IMR-90 (cell line): ENCODE measurements at regions not wholly inside any gene's neighbourhood (a gene's known extent, or its start where the extent isn't known, plus 50 kb on each side); places are given as distances from the start of the nearest gene placed in this dataset.

Source experiments
- ATAC-seq: fragments of 200-7000 bp; cut with Tn5 transposase; 2 replicates; pipeline ENCODE4 v1.9.1; 2020; ENCODE audit warnings: low read depth, mild to moderate bottlenecking, moderate library complexity
- BruUV-seq: library from RNA; stranded (reverse); fragments of 400-500 nt; replicated peaks from 2 replicates; lab custom pipeline; 2021; lab: Mats Ljungman, UMichigan
- CTCF ChIA-PET: fragments of 300-600 bp; formaldehyde crosslinking; extraction: SDS; loops from one replicate; lab custom pipeline; 2021; ENCODE audit warnings: antibody characterized with exemption; lab: Yijun Ruan, JAX
- POLR2A ChIA-PET: fragments of 300-600 bp; sonication (Branson Sonifier 250); formaldehyde crosslinking; loops from one replicate; lab custom pipeline; 2022; ENCODE audit warnings: antibody characterized with exemption; ENCODE audit not compliant: unreplicated experiment; lab: Charles Lee
- DNase-seq: peaks from one replicate; pipeline ENCODE4 v3.0.0; 2013
- H2AFZ ChIP-seq: replicated peaks from 2 replicates; pipeline ENCODE3; 2013; ENCODE audit warnings: low read length, mild to moderate bottlenecking; ENCODE audit not compliant: poor library complexity
- H2AK5ac ChIP-seq: 2 replicates; pipeline ENCODE4 v1.6.1; 2013; ENCODE audit warnings: low read depth, low read length, inconsistent platforms
- H2AK9ac ChIP-seq: replicated peaks from 2 replicates; pipeline ENCODE3; 2013; ENCODE audit warnings: mild to moderate bottlenecking, low read depth, low read length, moderate library complexity; ENCODE audit not compliant: poor library complexity
- H2BK120ac ChIP-seq: 2 replicates; pipeline ENCODE4 v1.6.1; 2013; ENCODE audit warnings: low read depth, low read length, inconsistent platforms
- H2BK15ac ChIP-seq: 3 replicates; pipeline ENCODE4 v1.6.1; 2013; ENCODE audit warnings: low read depth, low read length, inconsistent platforms
- H2BK20ac ChIP-seq: 2 replicates; pipeline ENCODE4 v1.6.1; 2013; ENCODE audit warnings: low read depth, mild to moderate bottlenecking, inconsistent platforms, low read length, moderate library complexity
- H2BK5ac ChIP-seq: 2 replicates; pipeline ENCODE4 v1.6.1; 2013; ENCODE audit warnings: mild to moderate bottlenecking, low read depth, low read length, inconsistent platforms; ENCODE audit not compliant: poor library complexity, severe bottlenecking
- H3K14ac ChIP-seq: replicated peaks from 2 replicates; pipeline ENCODE4 v1.6.1; 2013; ENCODE audit warnings: low read depth, low read length, inconsistent platforms
- H3K18ac ChIP-seq: 2 replicates; pipeline ENCODE4 v1.6.1; 2013; ENCODE audit warnings: low read depth, low read length, control low read depth
- H3K23ac ChIP-seq: 2 replicates; pipeline ENCODE4 v1.6.1; 2013; ENCODE audit warnings: low read depth, low read length, inconsistent platforms
- H3K27ac ChIP-seq: 2 replicates; pipeline ENCODE4 v1.5.1; 2013; ENCODE audit warnings: mild to moderate bottlenecking, control low read depth, low read length; ENCODE audit not compliant: insufficient read depth
- H3K27me3 ChIP-seq: 2 replicates; pipeline ENCODE4 v1.6.1; 2013; ENCODE audit warnings: low read length; ENCODE audit not compliant: control insufficient read depth, insufficient read depth
- H3K36me3 ChIP-seq: 2 replicates; pipeline ENCODE4 v1.6.1; 2013; ENCODE audit warnings: low read length, mixed read lengths; ENCODE audit not compliant: control insufficient read depth, insufficient read depth
- H3K4ac ChIP-seq: 2 replicates; pipeline ENCODE4 v1.6.1; 2013; ENCODE audit warnings: low read depth, low read length, inconsistent platforms
- H3K4me1 ChIP-seq: 2 replicates; pipeline ENCODE4 v1.6.1; 2013; ENCODE audit warnings: low read length, mixed read lengths; ENCODE audit not compliant: control insufficient read depth, insufficient read depth
- H3K4me2 ChIP-seq: 2 replicates; pipeline ENCODE4 v1.6.1; 2013; ENCODE audit warnings: low read depth, mild to moderate bottlenecking, control low read depth, low read length, moderate library complexity
- H3K4me3 ChIP-seq: 2 replicates; pipeline ENCODE4 v1.5.1; 2013; ENCODE audit warnings: low read depth, mild to moderate bottlenecking, control low read depth, low read length, moderate library complexity; ENCODE audit not compliant: insufficient read depth
- H3K56ac ChIP-seq: 2 replicates; pipeline ENCODE4 v1.6.1; 2013; ENCODE audit warnings: low read length, inconsistent platforms; ENCODE audit not compliant: insufficient read depth; ENCODE audit errors: extremely low read depth
- H3K79me1 ChIP-seq, 2 experiments: 2 replicates each; pipeline ENCODE4 v1.6.1; 2013; ENCODE audit warnings: low read length in 2 of 2, inconsistent platforms in 1 of 2, low read depth in 1 of 2
- H3K9ac ChIP-seq: 2 replicates; pipeline ENCODE4 v1.6.1; 2013; ENCODE audit warnings: low read depth, low read length, control low read depth
- H3K9me1 ChIP-seq: 2 replicates; pipeline ENCODE4 v1.6.1; 2013; ENCODE audit warnings: low read length, inconsistent platforms; ENCODE audit not compliant: insufficient read depth
- H3K9me3 ChIP-seq: 2 replicates; pipeline ENCODE4 v1.6.1; 2013; ENCODE audit warnings: low read length; ENCODE audit not compliant: control insufficient read depth, insufficient read depth
- H4K20me1 ChIP-seq: 2 replicates; pipeline ENCODE4 v1.6.1; 2013; ENCODE audit warnings: low read length, inconsistent platforms; ENCODE audit not compliant: insufficient read depth
- H4K5ac ChIP-seq: 2 replicates; pipeline ENCODE4 v1.6.1; 2013; ENCODE audit warnings: mild to moderate bottlenecking, low read depth, low read length, control low read depth
- H4K8ac ChIP-seq, 2 experiments: 2 replicates each; pipeline ENCODE4 v1.6.1; 2013; ENCODE audit warnings: low read depth in 2 of 2, low read length in 2 of 2, control low read depth in 1 of 2, inconsistent platforms in 1 of 2
- H4K91ac ChIP-seq: 2 replicates; pipeline ENCODE4 v1.6.1; 2013; ENCODE audit warnings: low read depth, low read length, inconsistent platforms; ENCODE audit not compliant: insufficient read depth
- BHLHE40 ChIP-seq: fragments of 150-350 bp; IDR thresholded peaks from 2 replicates; pipeline ENCODE4 v1.6.1; 2016; ENCODE audit warnings: mild to moderate bottlenecking, low read depth, low read length
- CEBPB ChIP-seq: IDR thresholded peaks from 2 replicates; pipeline ENCODE4 v1.6.1; 2012; ENCODE audit warnings: low read depth, low read length, improper control_type of control experiment
- CHD1 ChIP-seq: IDR thresholded peaks from 2 replicates; pipeline ENCODE4 v1.6.1; 2012; ENCODE audit warnings: low read depth, low read length, improper control_type of control experiment
- CTCF ChIP-seq: conservative IDR thresholded peaks from 2 replicates; pipeline ENCODE4 v1.5.1; 2012; ENCODE audit warnings: mild to moderate bottlenecking, low read depth, low read length, improper control_type of control experiment
- ELK1 ChIP-seq: fragments of 150-350 bp; IDR thresholded peaks from 2 replicates; pipeline ENCODE4 v1.6.1; 2016; ENCODE audit warnings: low read depth, mild to moderate bottlenecking, low read length, moderate library complexity, borderline replicate concordance
- FOS ChIP-seq: fragments of 150-350 bp; IDR thresholded peaks from 2 replicates; pipeline ENCODE4 v1.6.1; 2016; ENCODE audit warnings: low read depth, low read length
- MAFK ChIP-seq: IDR thresholded peaks from 2 replicates; pipeline ENCODE4 v1.6.1; 2012; ENCODE audit warnings: low read depth, low read length, improper control_type of control experiment
- MAZ ChIP-seq: IDR thresholded peaks from 2 replicates; pipeline ENCODE4 v1.6.1; 2012; ENCODE audit warnings: low read depth, mild to moderate bottlenecking, low read length, improper control_type of control experiment, moderate library complexity, borderline replicate concordance
- MXI1 ChIP-seq: IDR thresholded peaks from 2 replicates; pipeline ENCODE4 v1.6.1; 2012; ENCODE audit warnings: low read depth, mild to moderate bottlenecking, low read length, moderate library complexity, borderline replicate concordance
- NFE2L2 ChIP-seq: fragments of 150-350 bp; IDR thresholded peaks from 2 replicates; pipeline ENCODE4 v1.6.1; 2016; ENCODE audit warnings: low read depth, mild to moderate bottlenecking, low read length
- POLR2A ChIP-seq: IDR thresholded peaks from 2 replicates; pipeline ENCODE4 v1.6.1; 2012; ENCODE audit warnings: mild to moderate bottlenecking, low read depth, low read length
- RAD21 ChIP-seq: IDR thresholded peaks from 2 replicates; pipeline ENCODE4 v1.6.1; 2012; ENCODE audit warnings: low read length, improper control_type of control experiment
- RCOR1 ChIP-seq: IDR thresholded peaks from 2 replicates; pipeline ENCODE4 v1.6.1; 2012; ENCODE audit warnings: mild to moderate bottlenecking, low read length, improper control_type of control experiment; ENCODE audit not compliant: insufficient replicate concordance
- RFX5 ChIP-seq: IDR thresholded peaks from 2 replicates; pipeline ENCODE4 v1.8.0; 2012; ENCODE audit warnings: low read depth, mild to moderate bottlenecking, low read length, moderate library complexity
- SMC3 ChIP-seq: fragments of 150-350 bp; IDR thresholded peaks from 2 replicates; pipeline ENCODE4 v1.6.1; 2016; ENCODE audit warnings: low read depth, mild to moderate bottlenecking, antibody characterized with exemption, low read length, moderate library complexity
- USF2 ChIP-seq: fragments of 150-350 bp; IDR thresholded peaks from 2 replicates; pipeline ENCODE4 v1.6.1; 2017; ENCODE audit warnings: mild to moderate bottlenecking, antibody characterized with exemption, low read length, low read depth
- WGBS, 2 experiments: methylation state at CpG; one replicate each; pipeline versions ENCODE4 v1.1.5 to v1.1.7; 2013; ENCODE audit warnings: missing lambda C conversion rate in 2 of 2; ENCODE audit not compliant: insufficient read length in 1 of 2; ENCODE audit errors: extremely low coverage in 2 of 2; 5-methylcytosine and 5-hydroxymethylcytosine counted together
- dilution Hi-C: fragments of 300-500 bp; cut with HindIII; formaldehyde crosslinking; loops from one replicate; pipeline ENCODE4 v1.14.3; 2018; ENCODE audit warnings: low sequenced_read_pairs; ENCODE audit not compliant: unreplicated experiment
- in situ Hi-C: fragments of 300-500 bp; cut with MboI; formaldehyde crosslinking; loops from 3 replicates; pipeline ENCODE4 v1.14.3; 2019; ENCODE audit warnings: low sequenced_read_pairs, inconsistent platforms, mixed read lengths
- intact Hi-C: fragments of 100-400 bp; cut with micrococcal nuclease; formaldehyde crosslinking; loops from 2 replicates; pipeline ENCODE4 v1.10.0; 2022

- Histone ChIP-seq H4K91ac (no peak overlapping the region), H3K4me2 (no peak overlapping the region), H2BK120ac (no peak overlapping the region), H3K9me1 (no peaks in the 10 kb centered on the region), H3K27me3 (no peaks in the 10 kb centered on the region), H2AK9ac (no peak overlapping the region), H3K18ac (no peak overlapping the region), H3K14ac (no peak overlapping the region), H3K56ac (no peak overlapping the region), H3K36me3 (no peaks in the 10 kb centered on the region), H2BK15ac (no peak overlapping the region), H3K4me3 (no peak overlapping the region), H3K9me3 (peaks cover 5% of the 10 kb centered on the region), H3K4me1 (no peaks in the 10 kb centered on the region), H2BK5ac (no peak overlapping the region), H3K27ac (no peak overlapping the region), H3K23ac (no peak overlapping the region), H2BK20ac (no peak overlapping the region), H2AFZ (no peak overlapping the region), H3K4ac (no peak overlapping the region), H3K9ac (no peak overlapping the region), H4K20me1 (no peaks in the 10 kb centered on the region), H2AK5ac (no peak overlapping the region), H4K5ac (no peak overlapping the region), H3K79me1 (no peaks in the 10 kb centered on the region), H4K8ac (no peak overlapping the region)
- BruUV-seq: no TSS peak
- ATAC-seq (no peak), DNase-seq (no peak)
- CTCF ChIA-PET: no interaction called here
- intact Hi-C loops (no loop called here), in situ Hi-C loops (no loop called here), dilution Hi-C loops (no loop called here)
- TF ChIP-seq RAD21 (no peak), FOS (no peak), USF2 (no peak), RFX5 (no peak), RCOR1 (no peak), CTCF (no peak), SMC3 (no peak), ELK1 (no peak), MXI1 (no peak), BHLHE40 (no peak), CHD1 (no peak), CEBPB (no peak), MAFK (no peak), POLR2A (no peak), NFE2L2 (no peak), MAZ (no peak)
- WGBS, 2 experiments: 83% methylated on average over 1 of the region's 4 CpGs; no CpG with 5 or more reads in 1 of the 2 experiments
- POLR2A ChIA-PET: no interaction called here
These were observed 480.2 kb downstream of the DTHD1 start for GRCh38 chr4:36761607-36762006.
